Right lobe of liver (tissue), 4 donors: ENCODE measurements at regions not wholly inside any gene's neighbourhood (a gene's known extent, or its start where the extent isn't known, plus 50 kb on each side); places are given as distances from the start of the nearest gene placed in this dataset.
"Not testable (repeated sequence)": the region's sequence is repeated elsewhere in the genome, so short reads cannot be mapped to it uniquely, and the experiment has no call there.

Experiments used
- CTCF ChIP-seq, 4 donors: fragments of 200-600 bp in 3 of 4; fragments of 450-650 bp in 1 of 4; IDR thresholded peaks; one replicate each; pipeline versions ENCODE4 v1.5.1 to v1.8.0; 2016 to 2022; ENCODE audit warnings: antibody characterized with exemption in 4 of 4, mild to moderate bottlenecking in 2 of 4
- POLR2A ChIP-seq: fragments of 450-650 bp; IDR thresholded peaks from one replicate; pipeline ENCODE4 v1.6.1; 2017; ENCODE audit warnings: antibody characterized with exemption, mild to moderate bottlenecking
- donor health status: DM: no; HTN: no; CAD: no.
- donor health status: DM: no; HTN: no; CAD: no.
- donor health status: DM: no; HTN: yes; CAD: no.

GRCh38 chr2:111275854-111276171 lies 155.1 kb downstream of the BCL2L11 start:
- not testable (repeated sequence) for TF ChIP-seq CTCF (IDR thresholded peaks at IDR 0.05); POLR2A
